ENCODE measurements at regions not wholly inside any gene's neighbourhood (a gene's known extent, or its start where the extent isn't known, plus 50 kb on each side); places are given as distances from the start of the nearest gene placed in this dataset.
A peak's percentile ranks its signal among the peaks of the same experiment; 100 is the strongest.

- no peak for DNase-seq
Measured at GRCh38 chr2:23200068-23200786, 184.8 kb upstream of the KLHL29 start.

- DNase-seq = peak; percentile 10
Measured at GRCh38 chr2:23200787-23201114, 184.2 kb upstream of the KLHL29 start.

- DNase-seq = no peak
Measured at GRCh38 chr2:23203383-23203782, 181.6 kb upstream of the KLHL29 start.

- no peak for DNase-seq
Measured at GRCh38 chr2:23204685-23205242, 180.2 kb upstream of the KLHL29 start.

- no peak for DNase-seq
Measured at GRCh38 chr2:23206650-23207049, 178.3 kb upstream of the KLHL29 start.

- no peak for DNase-seq
Measured at GRCh38 chr2:23207871-23208270, 177.1 kb upstream of the KLHL29 start.

- no peak for DNase-seq
Measured at GRCh38 chr2:23208339-23208738, 176.6 kb upstream of the KLHL29 start.

- DNase-seq = no peak
Measured at GRCh38 chr2:23209059-23209458, 175.9 kb upstream of the KLHL29 start.

GRCh38 chr2:23211987-23212583, 172.9 kb upstream of the KLHL29 start:
- no peak for DNase-seq

- DNase-seq = no peak
Measured at GRCh38 chr2:23213196-23213595, 171.8 kb upstream of the KLHL29 start.

- DNase-seq = no peak
Measured at GRCh38 chr2:23215016-23215415, 170.0 kb upstream of the KLHL29 start.

GRCh38 chr2:23219666-23220065, 165.3 kb upstream of the KLHL29 start:
- DNase-seq = no peak

GRCh38 chr2:23220513-23221094, 164.4 kb upstream of the KLHL29 start:
- no peak for DNase-seq

GRCh38 chr2:23221236-23221635, 163.7 kb upstream of the KLHL29 start:
- DNase-seq = no peak

GRCh38 chr2:23221901-23222300, 163.1 kb upstream of the KLHL29 start:
- no peak for DNase-seq

GRCh38 chr2:23230885-23231284, 154.1 kb upstream of the KLHL29 start:
- no peak for DNase-seq

GRCh38 chr2:23231865-23232264, 153.1 kb upstream of the KLHL29 start:
- DNase-seq = no peak

GRCh38 chr2:23235292-23235691, 149.7 kb upstream of the KLHL29 start:
- no peak for DNase-seq

- no peak for DNase-seq
Measured at GRCh38 chr2:23235736-23236135, 149.2 kb upstream of the KLHL29 start.

GRCh38 chr2:23237147-23237546, 147.8 kb upstream of the KLHL29 start:
- no peak for DNase-seq

GRCh38 chr2:23238011-23238657, 146.8 kb upstream of the KLHL29 start:
- DNase-seq = no peak

GRCh38 chr2:23239374-23239773, 145.6 kb upstream of the KLHL29 start:
- DNase-seq = no peak

- DNase-seq = no peak
Measured at GRCh38 chr2:23241121-23241520, 143.9 kb upstream of the KLHL29 start.
